ENCODE measurements at regions not wholly inside any gene's neighbourhood (a gene's known extent, or its start where the extent isn't known, plus 50 kb on each side); places are given as distances from the start of the nearest gene placed in this dataset.

DNA sequence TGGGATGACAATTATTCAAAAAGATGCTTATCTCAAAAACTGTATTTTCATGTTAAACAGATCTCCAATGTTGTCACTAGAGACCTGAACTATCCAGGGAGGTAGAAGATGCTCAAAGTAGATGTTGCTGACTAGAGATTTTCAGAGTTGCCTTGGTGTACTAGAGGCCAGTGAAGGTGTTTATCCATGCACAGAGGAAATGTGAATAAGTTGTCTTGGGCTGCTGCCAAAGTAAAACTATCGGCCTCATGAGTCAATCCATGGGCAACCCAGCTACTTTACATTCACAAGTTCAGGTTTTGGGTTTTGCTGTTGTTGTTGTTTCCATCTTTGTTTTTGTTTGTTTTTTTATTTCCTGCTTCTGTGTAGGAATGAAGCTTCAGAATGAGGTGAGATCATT, 141.1 kb upstream of the RANBP3L start:
- TF ChIP-seq IRF2 (CRISPR knock-in tag; IDR thresholded peaks at IDR 0.05; ENCODE audit: borderline replicate concordance, low read depth), result no peak
- no peak for TF ChIP-seq ATF1 (CRISPR knock-in tag; IDR thresholded peaks at IDR 0.05)
- TF ChIP-seq SMAD3 (CRISPR knock-in tag; IDR thresholded peaks at IDR 0.05; ENCODE audit: borderline replicate concordance), result no peak
- TF ChIP-seq, protein P1, sequence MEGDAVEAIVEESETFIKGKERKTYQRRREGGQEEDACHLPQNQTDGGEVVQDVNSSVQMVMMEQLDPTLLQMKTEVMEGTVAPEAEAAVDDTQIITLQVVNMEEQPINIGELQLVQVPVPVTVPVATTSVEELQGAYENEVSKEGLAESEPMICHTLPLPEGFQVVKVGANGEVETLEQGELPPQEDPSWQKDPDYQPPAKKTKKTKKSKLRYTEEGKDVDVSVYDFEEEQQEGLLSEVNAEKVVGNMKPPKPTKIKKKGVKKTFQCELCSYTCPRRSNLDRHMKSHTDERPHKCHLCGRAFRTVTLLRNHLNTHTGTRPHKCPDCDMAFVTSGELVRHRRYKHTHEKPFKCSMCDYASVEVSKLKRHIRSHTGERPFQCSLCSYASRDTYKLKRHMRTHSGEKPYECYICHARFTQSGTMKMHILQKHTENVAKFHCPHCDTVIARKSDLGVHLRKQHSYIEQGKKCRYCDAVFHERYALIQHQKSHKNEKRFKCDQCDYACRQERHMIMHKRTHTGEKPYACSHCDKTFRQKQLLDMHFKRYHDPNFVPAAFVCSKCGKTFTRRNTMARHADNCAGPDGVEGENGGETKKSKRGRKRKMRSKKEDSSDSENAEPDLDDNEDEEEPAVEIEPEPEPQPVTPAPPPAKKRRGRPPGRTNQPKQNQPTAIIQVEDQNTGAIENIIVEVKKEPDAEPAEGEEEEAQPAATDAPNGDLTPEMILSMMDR (IDR thresholded peaks at IDR 0.05), result no peak
- no peak for TF ChIP-seq SP1 (CRISPR knock-in tag; conservative IDR thresholded peaks at IDR 0.05)
- TF ChIP-seq, protein P2, sequence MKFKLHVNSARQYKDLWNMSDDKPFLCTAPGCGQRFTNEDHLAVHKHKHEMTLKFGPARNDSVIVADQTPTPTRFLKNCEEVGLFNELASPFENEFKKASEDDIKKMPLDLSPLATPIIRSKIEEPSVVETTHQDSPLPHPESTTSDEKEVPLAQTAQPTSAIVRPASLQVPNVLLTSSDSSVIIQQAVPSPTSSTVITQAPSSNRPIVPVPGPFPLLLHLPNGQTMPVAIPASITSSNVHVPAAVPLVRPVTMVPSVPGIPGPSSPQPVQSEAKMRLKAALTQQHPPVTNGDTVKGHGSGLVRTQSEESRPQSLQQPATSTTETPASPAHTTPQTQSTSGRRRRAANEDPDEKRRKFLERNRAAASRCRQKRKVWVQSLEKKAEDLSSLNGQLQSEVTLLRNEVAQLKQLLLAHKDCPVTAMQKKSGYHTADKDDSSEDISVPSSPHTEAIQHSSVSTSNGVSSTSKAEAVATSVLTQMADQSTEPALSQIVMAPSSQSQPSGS (CRISPR knock-in tag; IDR thresholded peaks at IDR 0.05; ENCODE audit: borderline replicate concordance, low read depth), result no peak
- TF ChIP-seq ZNF232 (CRISPR knock-in tag; IDR thresholded peaks at IDR 0.05), result no peak
- TF ChIP-seq NR2C2 (CRISPR knock-in tag; IDR thresholded peaks at IDR 0.05), result no peak
- TF ChIP-seq, protein P3, sequence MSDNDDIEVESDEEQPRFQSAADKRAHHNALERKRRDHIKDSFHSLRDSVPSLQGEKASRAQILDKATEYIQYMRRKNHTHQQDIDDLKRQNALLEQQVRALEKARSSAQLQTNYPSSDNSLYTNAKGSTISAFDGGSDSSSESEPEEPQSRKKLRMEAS (CRISPR knock-in tag; IDR thresholded peaks at IDR 0.05), result no peak
- TF ChIP-seq ZNF138 (CRISPR knock-in tag; conservative IDR thresholded peaks at IDR 0.05), result no peak
- TF ChIP-seq, protein P4, sequence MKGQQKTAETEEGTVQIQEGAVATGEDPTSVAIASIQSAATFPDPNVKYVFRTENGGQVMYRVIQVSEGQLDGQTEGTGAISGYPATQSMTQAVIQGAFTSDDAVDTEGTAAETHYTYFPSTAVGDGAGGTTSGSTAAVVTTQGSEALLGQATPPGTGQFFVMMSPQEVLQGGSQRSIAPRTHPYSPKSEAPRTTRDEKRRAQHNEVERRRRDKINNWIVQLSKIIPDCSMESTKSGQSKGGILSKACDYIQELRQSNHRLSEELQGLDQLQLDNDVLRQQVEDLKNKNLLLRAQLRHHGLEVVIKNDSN (CRISPR knock-in tag; IDR thresholded peaks at IDR 0.05), result no peak
- TF ChIP-seq, protein P5, sequence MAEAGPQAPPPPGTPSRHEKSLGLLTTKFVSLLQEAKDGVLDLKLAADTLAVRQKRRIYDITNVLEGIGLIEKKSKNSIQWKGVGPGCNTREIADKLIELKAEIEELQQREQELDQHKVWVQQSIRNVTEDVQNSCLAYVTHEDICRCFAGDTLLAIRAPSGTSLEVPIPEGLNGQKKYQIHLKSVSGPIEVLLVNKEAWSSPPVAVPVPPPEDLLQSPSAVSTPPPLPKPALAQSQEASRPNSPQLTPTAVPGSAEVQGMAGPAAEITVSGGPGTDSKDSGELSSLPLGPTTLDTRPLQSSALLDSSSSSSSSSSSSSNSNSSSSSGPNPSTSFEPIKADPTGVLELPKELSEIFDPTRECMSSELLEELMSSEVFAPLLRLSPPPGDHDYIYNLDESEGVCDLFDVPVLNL (CRISPR knock-in tag; IDR thresholded peaks at IDR 0.05; ENCODE audit: borderline replicate concordance, low read depth), result no peak
- no peak for TF ChIP-seq NR3C1 (CRISPR knock-in tag; conservative IDR thresholded peaks at IDR 0.05; ENCODE audit: low read depth)
